GM23338 (cell line): ENCODE measurements at regions not wholly inside any gene's neighbourhood (a gene's known extent, or its start where the extent isn't known, plus 50 kb on each side); places are given as distances from the start of the nearest gene placed in this dataset.

Experiments used
- CREB1 ChIP-seq: fragments of 250-450 bp; sonication (Bioruptor Pico); IDR thresholded peaks from 2 replicates; pipeline ENCODE4 v1.5.0; 2020; ENCODE audit warnings: low read depth, mild to moderate bottlenecking, moderate library complexity
- EZH2 ChIP-seq: fragments of 200-600 bp; sonication (generic); IDR thresholded peaks from one replicate; pipeline ENCODE4 v1.8.0; 2017; ENCODE audit warnings: antibody characterized with exemption, mild to moderate bottlenecking, low read depth; ENCODE audit not compliant: unreplicated experiment
- EZH2phosphoT487 ChIP-seq: fragments of 200-600 bp; sonication (generic); IDR thresholded peaks from one replicate; pipeline ENCODE4 v1.8.1; 2018; ENCODE audit warnings: antibody characterized with exemption; ENCODE audit not compliant: unreplicated experiment
- JUNB ChIP-seq: IDR thresholded peaks from one replicate; pipeline ENCODE4 v1.6.1; 2016; ENCODE audit warnings: antibody characterized with exemption; ENCODE audit not compliant: unreplicated experiment
- NANOG ChIP-seq: IDR thresholded peaks from 2 replicates; pipeline ENCODE4 v1.6.1; 2016; ENCODE audit warnings: antibody characterized with exemption, borderline replicate concordance
- POLR2AphosphoS5 ChIP-seq: IDR thresholded peaks from 2 replicates; pipeline ENCODE4 v1.6.1; 2016; ENCODE audit warnings: antibody characterized with exemption, low read depth
- REST ChIP-seq: IDR thresholded peaks from one replicate; pipeline ENCODE4 v1.6.1; 2018; ENCODE audit warnings: antibody characterized with exemption; ENCODE audit not compliant: unreplicated experiment
- STAT1 ChIP-seq: IDR thresholded peaks from one replicate; pipeline ENCODE4 v1.6.1; 2016; ENCODE audit warnings: antibody characterized with exemption; ENCODE audit not compliant: unreplicated experiment
- ZNF114 ChIP-seq: fragments of 250-450 bp; sonication (Bioruptor Pico); IDR thresholded peaks from 2 replicates; pipeline ENCODE4 v1.5.0; 2020; ENCODE audit warnings: mild to moderate bottlenecking, moderate library complexity
- ZNF331 ChIP-seq: fragments of 250-450 bp; sonication (Bioruptor Pico); IDR thresholded peaks from 2 replicates; pipeline ENCODE4 v1.5.0; 2020; ENCODE audit warnings: low read depth, mild to moderate bottlenecking, moderate library complexity
- TF ChIP-seq, protein P1 (sequence below), 2 experiments: fragments of 200-600 bp in 1 of 2; sonication (generic) in 1 of 2; conservative IDR thresholded peaks; 2 replicates each; pipeline versions ENCODE4 v1.5.1 to v1.6.1; 2016 to 2017; ENCODE audit warnings: antibody characterized with exemption in 2 of 2, low read depth in 2 of 2, mild to moderate bottlenecking in 2 of 2, moderate library complexity in 1 of 2

- TF ChIP-seq, protein P1, sequence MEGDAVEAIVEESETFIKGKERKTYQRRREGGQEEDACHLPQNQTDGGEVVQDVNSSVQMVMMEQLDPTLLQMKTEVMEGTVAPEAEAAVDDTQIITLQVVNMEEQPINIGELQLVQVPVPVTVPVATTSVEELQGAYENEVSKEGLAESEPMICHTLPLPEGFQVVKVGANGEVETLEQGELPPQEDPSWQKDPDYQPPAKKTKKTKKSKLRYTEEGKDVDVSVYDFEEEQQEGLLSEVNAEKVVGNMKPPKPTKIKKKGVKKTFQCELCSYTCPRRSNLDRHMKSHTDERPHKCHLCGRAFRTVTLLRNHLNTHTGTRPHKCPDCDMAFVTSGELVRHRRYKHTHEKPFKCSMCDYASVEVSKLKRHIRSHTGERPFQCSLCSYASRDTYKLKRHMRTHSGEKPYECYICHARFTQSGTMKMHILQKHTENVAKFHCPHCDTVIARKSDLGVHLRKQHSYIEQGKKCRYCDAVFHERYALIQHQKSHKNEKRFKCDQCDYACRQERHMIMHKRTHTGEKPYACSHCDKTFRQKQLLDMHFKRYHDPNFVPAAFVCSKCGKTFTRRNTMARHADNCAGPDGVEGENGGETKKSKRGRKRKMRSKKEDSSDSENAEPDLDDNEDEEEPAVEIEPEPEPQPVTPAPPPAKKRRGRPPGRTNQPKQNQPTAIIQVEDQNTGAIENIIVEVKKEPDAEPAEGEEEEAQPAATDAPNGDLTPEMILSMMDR (conservative IDR thresholded peaks at IDR 0.05; ENCODE audit: low read depth in 2 of 2) = no peak
- TF ChIP-seq POLR2AphosphoS5 (no peak), EZH2 (no peak), STAT1 (no peak), CREB1 (CRISPR knock-in tag) (no peak), REST (no peak), NANOG (no peak), ZNF331 (no peak), JUNB (no peak), ZNF114 (CRISPR knock-in tag) (no peak), EZH2phosphoT487 (no peak)
These were observed 1132.4 kb downstream of the RAPGEF2 start for GRCh38 chr4:160235285-160235684.
